NT2/D1 (cell line): ENCODE measurements at regions not wholly inside any gene's neighbourhood (a gene's known extent, or its start where the extent isn't known, plus 50 kb on each side); places are given as distances from the start of the nearest gene placed in this dataset.

ENCODE experiments used
- DNase-seq: peaks from one replicate; pipeline ENCODE4 v3.0.0-alpha.2; 2011; ENCODE audit warnings: low read depth, low spot score
- H3K27me3 ChIP-seq: 2 replicates; pipeline ENCODE4 v1.6.0; 2011; ENCODE audit warnings: mild to moderate bottlenecking; ENCODE audit not compliant: insufficient read length, insufficient read depth
- H3K36me3 ChIP-seq: 2 replicates; pipeline ENCODE4 v1.6.1; 2011; ENCODE audit warnings: mild to moderate bottlenecking, low read length, mixed read lengths; ENCODE audit not compliant: insufficient read depth, insufficient read length
- H3K4me1 ChIP-seq: 2 replicates; pipeline ENCODE4 v1.5.1; 2011; ENCODE audit not compliant: insufficient read depth, insufficient read length
- H3K4me3 ChIP-seq: 2 replicates; pipeline ENCODE4 v1.5.1; 2011; ENCODE audit warnings: low read depth; ENCODE audit not compliant: insufficient read length
- H3K9ac ChIP-seq: 2 replicates; pipeline ENCODE4 v1.6.0; 2011; ENCODE audit warnings: low read depth; ENCODE audit not compliant: insufficient read length
- H3K9me3 ChIP-seq: 2 replicates; pipeline ENCODE4 v1.5.1; 2011; ENCODE audit warnings: mild to moderate bottlenecking, low read length; ENCODE audit not compliant: insufficient read depth
- SUZ12 ChIP-seq: IDR thresholded peaks from 2 replicates; pipeline ENCODE4 v1.6.1; 2011; ENCODE audit not compliant: insufficient read length, insufficient read depth; ENCODE audit errors: extremely low read depth
- YY1 ChIP-seq: IDR thresholded peaks from 2 replicates; pipeline ENCODE4 v1.6.1; 2011; ENCODE audit not compliant: insufficient read length, insufficient read depth
- ZNF274 ChIP-seq: IDR thresholded peaks from 2 replicates; pipeline ENCODE4 v1.6.1; 2011; ENCODE audit warnings: mild to moderate bottlenecking, low read depth, low read length

GRCh38 chr16:73739049-73739769 is 557.4 kb upstream of the PSMD7 start:
- peaks cover 9% of the 10 kb centered on the region; the same call in 1 of the 2 replicates for H3K9me3 ChIP-seq
- TF ChIP-seq SUZ12 (no peak), ZNF274 (no peak), YY1 (no peak)
- no peak for DNase-seq
- H3K4me1 ChIP-seq = no peaks in the 10 kb centered on the region
- H3K36me3 ChIP-seq = no peaks in the 10 kb centered on the region
- H3K4me3 ChIP-seq = no peak overlapping the region
- H3K27me3 ChIP-seq = no peaks in the 10 kb centered on the region
- H3K9ac ChIP-seq = no peak overlapping the region

- no peaks in the 10 kb centered on the region for H3K4me1 ChIP-seq
- DNase-seq = no peak
- H3K4me3 ChIP-seq = no peak overlapping the region
- no peak overlapping the region for H3K9ac ChIP-seq
- TF ChIP-seq SUZ12 = no peak
- no peak for TF ChIP-seq YY1
- TF ChIP-seq ZNF274 = no peak
- peaks cover 15% of the 10 kb centered on the region; the same call in 1 of the 2 replicates for H3K9me3 ChIP-seq
- no peaks in the 10 kb centered on the region for H3K27me3 ChIP-seq
- no peaks in the 10 kb centered on the region for H3K36me3 ChIP-seq
Measured at GRCh38 chr16:73738266-73738665, 558.3 kb upstream of the PSMD7 start.

- Histone ChIP-seq H3K4me3 (no peak overlapping the region), H3K27me3 (no peaks in the 10 kb centered on the region), H3K9ac (no peak overlapping the region), H3K9me3 (peaks cover 15% of the 10 kb centered on the region; the same call in 1 of the 2 replicates), H3K36me3 (no peaks in the 10 kb centered on the region), H3K4me1 (no peaks in the 10 kb centered on the region)
- TF ChIP-seq YY1 (no peak), SUZ12 (no peak), ZNF274 (no peak)
- DNase-seq = no peak
Measured at GRCh38 chr16:73737637-73738036, 559.0 kb upstream of the PSMD7 start.

- Histone ChIP-seq H3K4me3 (no peak overlapping the region), H3K27me3 (no peaks in the 10 kb centered on the region), H3K9ac (no peak overlapping the region), H3K4me1 (no peaks in the 10 kb centered on the region), H3K9me3 (peaks cover 15% of the 10 kb centered on the region; the same call in 1 of the 2 replicates), H3K36me3 (no peaks in the 10 kb centered on the region)
- no peak for DNase-seq
- TF ChIP-seq SUZ12 (no peak), ZNF274 (no peak), YY1 (no peak)
Measured at GRCh38 chr16:73735954-73736353, 560.7 kb upstream of the PSMD7 start.

- no peak overlapping the region for H3K4me3 ChIP-seq
- TF ChIP-seq ZNF274 = no peak
- TF ChIP-seq YY1 = no peak
- TF ChIP-seq SUZ12 = no peak
- H3K9me3 ChIP-seq = peaks cover 15% of the 10 kb centered on the region; the same call in 1 of the 2 replicates
- H3K27me3 ChIP-seq = no peaks in the 10 kb centered on the region
- no peaks in the 10 kb centered on the region for H3K4me1 ChIP-seq
- H3K9ac ChIP-seq = no peak overlapping the region
- no peaks in the 10 kb centered on the region for H3K36me3 ChIP-seq
- no peak for DNase-seq
Measured at GRCh38 chr16:73735018-73735417, 561.6 kb upstream of the PSMD7 start.

- no peaks in the 10 kb centered on the region for H3K27me3 ChIP-seq
- no peak for TF ChIP-seq YY1
- TF ChIP-seq SUZ12 = no peak
- TF ChIP-seq ZNF274 = no peak
- no peak for DNase-seq
- no peak overlapping the region for H3K9ac ChIP-seq
- no peaks in the 10 kb centered on the region for H3K36me3 ChIP-seq
- no peaks in the 10 kb centered on the region for H3K4me1 ChIP-seq
- H3K4me3 ChIP-seq = no peak overlapping the region
- peaks cover 14% of the 10 kb centered on the region; the same call in 1 of the 2 replicates for H3K9me3 ChIP-seq
Measured at GRCh38 chr16:73732681-73733080, 563.9 kb upstream of the PSMD7 start.

GRCh38 chr16:73732143-73732542 is 564.5 kb upstream of the PSMD7 start:
- Histone ChIP-seq H3K4me1 (no peaks in the 10 kb centered on the region), H3K36me3 (no peaks in the 10 kb centered on the region), H3K9me3 (peaks cover 9% of the 10 kb centered on the region; the same call in 1 of the 2 replicates), H3K27me3 (no peaks in the 10 kb centered on the region), H3K4me3 (no peak overlapping the region), H3K9ac (no peak overlapping the region)
- no peak for DNase-seq
- TF ChIP-seq YY1 = no peak
- TF ChIP-seq SUZ12 = no peak
- TF ChIP-seq ZNF274 = no peak
